Body of pancreas (tissue), 4 donors: ENCODE measurements at regions not wholly inside any gene's neighbourhood (a gene's known extent, or its start where the extent isn't known, plus 50 kb on each side); places are given as distances from the start of the nearest gene placed in this dataset.

Experiments
- CTCF ChIP-seq, 7 experiments: fragments of 450-650 bp in 4 of 7; fragments of 200-600 bp in 3 of 7; sonication (generic) in 3 of 7; IDR thresholded peaks; one replicate each; pipeline ENCODE4 v1.5.1; 2016 to 2019; ENCODE audit warnings: antibody characterized with exemption in 7 of 7
- POLR2A ChIP-seq, 3 donors: fragments of 450-650 bp; IDR thresholded peaks; one replicate each; pipeline ENCODE4 v1.6.1; 2016; ENCODE audit warnings: antibody characterized with exemption in 3 of 3, mild to moderate bottlenecking in 2 of 3

DNA sequence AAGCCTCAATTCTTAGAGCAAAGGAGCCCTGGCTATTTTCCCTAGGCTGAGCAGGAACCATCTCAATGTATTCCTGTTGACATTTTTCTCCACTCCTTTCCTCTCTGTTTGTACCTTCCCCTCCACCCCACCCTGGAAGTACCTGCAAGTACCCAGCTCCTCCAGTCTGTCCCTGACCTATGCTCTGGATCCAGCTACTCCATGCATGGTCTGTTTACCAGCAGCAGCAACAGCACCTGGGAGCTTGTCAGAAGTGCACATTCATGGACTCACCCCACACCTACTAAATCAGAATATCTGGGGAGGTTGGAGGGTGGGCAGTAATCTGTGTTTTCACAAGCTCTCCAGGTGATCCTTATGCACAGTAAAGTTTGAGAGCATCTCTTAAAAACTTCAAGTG is 240.7 kb upstream of the UMPS start:
- TF ChIP-seq POLR2A (IDR thresholded peaks at IDR 0.05) (no peak), CTCF (IDR thresholded peaks at IDR 0.05) (no peak)
